HG03378 (cell line): ENCODE measurements at regions not wholly inside any gene's neighbourhood (a gene's known extent, or its start where the extent isn't known, plus 50 kb on each side); places are given as distances from the start of the nearest gene placed in this dataset.

ENCODE experiments used
- ATAC-seq: cut with Tn5 transposase; IDR thresholded peaks from one replicate; pipeline ENCODE4 v1.9.1; 2021; ENCODE audit warnings: mild to moderate bottlenecking, moderate library complexity; ENCODE audit not compliant: unreplicated experiment

- ATAC-seq, result no peak
These were observed 101.9 kb upstream of the SLC44A1 start for GRCh38 chr9:105142406-105143135.

- no peak for ATAC-seq
These were observed 101.4 kb upstream of the SLC44A1 start for GRCh38 chr9:105143136-105143430.

- no peak for ATAC-seq
These were observed 100.4 kb upstream of the SLC44A1 start for GRCh38 chr9:105144076-105144475.

- no peak for ATAC-seq
These were observed 99.6 kb upstream of the SLC44A1 start for GRCh38 chr9:105144841-105145240.

- no peak for ATAC-seq
These were observed 97.8 kb upstream of the SLC44A1 start for GRCh38 chr9:105146677-105147076.

GRCh38 chr9:105147110-105147871, 97.2 kb upstream of the SLC44A1 start:
- no peak for ATAC-seq

- no peak for ATAC-seq
These were observed 96.0 kb upstream of the SLC44A1 start for GRCh38 chr9:105148328-105149006.

- peak; percentile 69 for ATAC-seq
These were observed 93.3 kb upstream of the SLC44A1 start for GRCh38 chr9:105150991-105151685.

- ATAC-seq, result no peak
These were observed 92.8 kb upstream of the SLC44A1 start for GRCh38 chr9:105151686-105151995.

GRCh38 chr9:105154723-105155191, 89.7 kb upstream of the SLC44A1 start:
- ATAC-seq, result no peak

GRCh38 chr9:105157171-105157583, 87.3 kb upstream of the SLC44A1 start:
- ATAC-seq, result peak; percentile 84

GRCh38 chr9:105158020-105158419, 86.4 kb upstream of the SLC44A1 start:
- ATAC-seq, result no peak

- ATAC-seq, result no peak
These were observed 85.6 kb upstream of the SLC44A1 start for GRCh38 chr9:105158898-105159297.

GRCh38 chr9:105168870-105169319, 75.6 kb upstream of the SLC44A1 start:
- ATAC-seq, result no peak

- ATAC-seq, result no peak
These were observed 73.4 kb upstream of the SLC44A1 start for GRCh38 chr9:105171076-105171475.

GRCh38 chr9:105171589-105171988, 72.9 kb upstream of the SLC44A1 start:
- no peak for ATAC-seq

- no peak for ATAC-seq
These were observed 72.0 kb upstream of the SLC44A1 start for GRCh38 chr9:105172436-105172835.

GRCh38 chr9:105173306-105173705, 71.1 kb upstream of the SLC44A1 start:
- ATAC-seq, result no peak

- ATAC-seq, result no peak
These were observed 70.6 kb upstream of the SLC44A1 start for GRCh38 chr9:105173826-105174225.

- ATAC-seq, result no peak
These were observed 68.3 kb upstream of the SLC44A1 start for GRCh38 chr9:105176194-105176593.

GRCh38 chr9:105178076-105178475, 66.4 kb upstream of the SLC44A1 start:
- ATAC-seq, result no peak
